Heart left ventricle (tissue), 13 donors: ENCODE measurements at regions not wholly inside any gene's neighbourhood (a gene's known extent, or its start where the extent isn't known, plus 50 kb on each side); places are given as distances from the start of the nearest gene placed in this dataset.

Experiments used
- CTCF ChIP-seq, 12 donors: fragments of 200-600 bp; sonication (generic) in 4 of 12; IDR thresholded peaks; one replicate each; pipeline versions ENCODE4 v1.5.0 to v1.8.0; 2018 to 2022; ENCODE audit warnings: antibody characterized with exemption in 12 of 12, mild to moderate bottlenecking in 5 of 12
- POLR2A ChIP-seq, 2 donors: fragments of 450-650 bp; IDR thresholded peaks; one replicate each; pipeline ENCODE4 v1.6.1; 2017; ENCODE audit warnings: antibody characterized with exemption in 2 of 2, mild to moderate bottlenecking in 2 of 2, moderate library complexity in 2 of 2
- donor health status: ischemic (EF 13 %, LVEDD 7.1; RV severe dilation, severe dysfunction).
- donor health status: DM: no; HTN: yes; CAD: no.
- donor health status: DM: no; HTN: no; CAD: no.
- donor health status: ischemic (EF 25% LVEDD 6.9; RV normal size, moderate dysfunction).
- donor health status: ischemic (EF 25% LVEDD 5.7; RV mildly dilated, moderate dysfunction).
- donor health status: ischemic (EF 35%, LVEDD 5.7; RV mildly dilated, moderate dysfunction).
- donor health status: nonischemic (EF 11% LVEDD 7.7; RV severe dilation, severe dysfunction).
- donor health status: DM: yes; HTN: yes; CAD: no.
- donor health status: PGD.
- donor health status: ischemic (EF 29% LVEDD 5.4; RV normal size, mild dysfunction).
- donor health status: nonischemic (EF 23%, LVEDD 6.1; RV moderate dilation, normal function).

- TF ChIP-seq CTCF (IDR thresholded peaks at IDR 0.05) (no peak), POLR2A (IDR thresholded peaks at IDR 0.05) (no peak)
These were observed 51.6 kb upstream of the CRY1 start for GRCh38 chr12:107144990-107145389.
